ENCODE measurements at regions not wholly inside any gene's neighbourhood (a gene's known extent, or its start where the extent isn't known, plus 50 kb on each side); places are given as distances from the start of the nearest gene placed in this dataset.

GRCh38 chr20:60476045-60476444 is 517.8 kb downstream of the CDH26 start:
- Histone ChIP-seq H3K36me3 (ENCODE audit: control insufficient read depth in 2 of 2, extremely low read depth in 1 of 2, insufficient read depth in 1 of 2, low read length in 1 of 2) (no peaks in the 10 kb centered on the region), H3K9me3 (no peaks in the 10 kb centered on the region), H3K27me3 (replicated peaks in 1 of 2; ENCODE audit: control insufficient read depth in 2 of 2, extremely low read depth in 1 of 2, insufficient read depth in 2 of 2, low read length in 1 of 2) (peaks cover 2 to 8% of the 10 kb centered on the region in 2 experiments), H3K4me1 (ENCODE audit: control insufficient read depth in 1 of 2, extremely low read depth in 1 of 2, insufficient read depth in 2 of 2, low read length in 2 of 2) (no peaks in the 10 kb centered on the region), H3K4me3 (ENCODE audit: control insufficient read depth in 1 of 2, extremely low read depth in 1 of 2, low read length in 1 of 2) (no peak overlapping the region), H3K27ac (ENCODE audit: low read length) (no peak overlapping the region)
- 100% methylated on average over 2 of the region's 7 CpGs for WGBS (ENCODE audit: insufficient coverage)
- ATAC-seq (replicated peaks in 1 of 4) = no peak
- Mint-ChIP-seq H3K36me3 (no peaks in the 10 kb centered on the region), H3K4me3 (no peak overlapping the region), H3K27ac (no peak overlapping the region), H3K4me1 (no peaks in the 10 kb centered on the region), H3K9me3 (no peaks in the 10 kb centered on the region), H3K27me3 (peaks cover 3 to 5% of the 10 kb centered on the region in 2 donors)
- no peak for DNase-seq
- ChIA-PET CTCF (no interaction called here), POLR2A (no interaction called here)

GRCh38 chr20:60477958-60478357 is 519.7 kb downstream of the CDH26 start:
- Mint-ChIP-seq H3K27me3 (peaks cover 3 to 7% of the 10 kb centered on the region in 2 donors), H3K36me3 (no peaks in the 10 kb centered on the region), H3K4me3 (no peak overlapping the region), H3K9me3 (no peaks in the 10 kb centered on the region), H3K4me1 (no peaks in the 10 kb centered on the region), H3K27ac (no peak overlapping the region)
- Histone ChIP-seq H3K9me3 (no peaks in the 10 kb centered on the region), H3K27me3 (replicated peaks in 1 of 2; ENCODE audit: control insufficient read depth in 2 of 2, extremely low read depth in 1 of 2, insufficient read depth in 2 of 2, low read length in 1 of 2) (peaks cover 2 to 12% of the 10 kb centered on the region in 2 experiments), H3K36me3 (ENCODE audit: control insufficient read depth in 2 of 2, extremely low read depth in 1 of 2, insufficient read depth in 1 of 2, low read length in 1 of 2) (no peaks in the 10 kb centered on the region), H3K27ac (ENCODE audit: low read length) (no peak overlapping the region), H3K4me1 (ENCODE audit: control insufficient read depth in 1 of 2, extremely low read depth in 1 of 2, insufficient read depth in 2 of 2, low read length in 2 of 2) (no peaks in the 10 kb centered on the region), H3K4me3 (ENCODE audit: control insufficient read depth in 1 of 2, extremely low read depth in 1 of 2, low read length in 1 of 2) (no peak overlapping the region)
- 41% methylated on average over 2 of the region's 11 CpGs for WGBS (ENCODE audit: insufficient coverage)
- ChIA-PET CTCF (no interaction called here), POLR2A (no interaction called here)
- DNase-seq (no peak), ATAC-seq (replicated peaks in 1 of 4) (no peak)

GRCh38 chr20:60478533-60478932 is 520.3 kb downstream of the CDH26 start:
- ChIA-PET CTCF (no interaction called here), POLR2A (no interaction called here)
- DNase-seq (no peak), ATAC-seq (replicated peaks in 1 of 4) (no peak)
- Mint-ChIP-seq H3K36me3 (no peaks in the 10 kb centered on the region), H3K4me1 (no peaks in the 10 kb centered on the region), H3K4me3 (no peak overlapping the region), H3K27ac (no peak overlapping the region), H3K27me3 (peaks cover 3 to 8% of the 10 kb centered on the region in 2 donors), H3K9me3 (no peaks in the 10 kb centered on the region)
- 65% methylated on average over 4 of the region's 7 CpGs for WGBS (ENCODE audit: insufficient coverage)
- no peaks in the 10 kb centered on the region for H3K9me3 ChIP-seq
- no peak overlapping the region for H3K4me3 ChIP-seq (ENCODE audit: control insufficient read depth in 1 of 2, extremely low read depth in 1 of 2, low read length in 1 of 2)
- H3K36me3 ChIP-seq (ENCODE audit: control insufficient read depth in 2 of 2, extremely low read depth in 1 of 2, insufficient read depth in 1 of 2, low read length in 1 of 2) = no peaks in the 10 kb centered on the region
- peaks cover 2 to 12% of the 10 kb centered on the region in 2 experiments for H3K27me3 ChIP-seq (replicated peaks in 1 of 2; ENCODE audit: control insufficient read depth in 2 of 2, extremely low read depth in 1 of 2, insufficient read depth in 2 of 2, low read length in 1 of 2)
- H3K27ac ChIP-seq (ENCODE audit: low read length) = no peak overlapping the region
- H3K4me1 ChIP-seq (ENCODE audit: control insufficient read depth in 1 of 2, extremely low read depth in 1 of 2, insufficient read depth in 2 of 2, low read length in 2 of 2) = no peaks in the 10 kb centered on the region

DNA sequence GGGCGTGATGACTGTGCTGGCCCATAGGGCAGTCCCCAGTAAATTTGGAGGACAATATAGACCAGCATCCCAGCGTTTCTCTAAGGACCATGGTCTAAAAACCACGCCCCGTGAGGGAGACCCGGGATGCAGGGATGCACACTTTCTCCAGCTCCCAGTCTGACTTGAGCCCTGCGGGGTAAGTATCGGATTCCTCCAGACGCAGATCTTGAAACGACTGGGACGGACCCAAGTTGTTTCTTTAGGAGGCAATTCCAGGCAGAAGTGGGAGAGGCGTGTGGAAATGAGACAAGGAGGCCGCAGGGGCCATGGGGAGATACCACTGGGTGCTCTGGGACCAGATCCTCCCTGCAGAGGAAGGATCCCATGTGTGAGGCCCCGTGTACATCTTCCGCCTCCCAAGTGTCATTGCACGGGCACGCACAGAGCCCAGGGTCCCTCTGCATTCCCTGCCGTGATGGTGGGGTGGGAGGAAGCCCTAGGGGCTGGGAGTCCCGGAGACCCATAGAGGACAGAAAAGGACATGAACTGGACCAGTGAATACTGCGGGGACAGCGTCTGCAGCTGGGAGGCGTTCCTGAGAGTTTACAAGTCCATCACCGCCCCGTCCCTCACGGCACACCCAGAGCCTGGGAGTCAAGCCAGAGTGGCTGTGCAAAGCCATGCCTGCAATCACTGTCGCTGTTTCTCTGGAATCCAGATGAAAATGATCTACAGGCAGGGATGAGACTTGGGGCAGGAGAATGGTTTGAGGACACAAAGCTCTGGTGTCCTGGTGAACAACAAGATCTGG is 522.9 kb downstream of the CDH26 start:
- CTCF ChIA-PET = no interaction called here
- no peak overlapping the region for H3K4me3 ChIP-seq (ENCODE audit: control insufficient read depth in 1 of 2, extremely low read depth in 1 of 2, low read length in 1 of 2)
- H3K27ac ChIP-seq (ENCODE audit: low read length) = no peak overlapping the region
- H3K27me3 ChIP-seq (replicated peaks in 1 of 2; ENCODE audit: control insufficient read depth in 2 of 2, extremely low read depth in 1 of 2, insufficient read depth in 2 of 2, low read length in 1 of 2) = peaks cover 0 to 17% of the 10 kb centered on the region in 2 experiments
- H3K27ac Mint-ChIP-seq = no peak overlapping the region
- peaks cover 5 to 10% of the 10 kb centered on the region in 2 donors for H3K27me3 Mint-ChIP-seq
- ATAC-seq (replicated peaks in 1 of 4) (no peak), DNase-seq (no peak)
- POLR2A ChIA-PET = no interaction called here
- no peaks in the 10 kb centered on the region for H3K4me1 Mint-ChIP-seq
- H3K36me3 ChIP-seq (ENCODE audit: control insufficient read depth in 2 of 2, extremely low read depth in 1 of 2, insufficient read depth in 1 of 2, low read length in 1 of 2) = no peaks in the 10 kb centered on the region
- H3K4me1 ChIP-seq (ENCODE audit: control insufficient read depth in 1 of 2, extremely low read depth in 1 of 2, insufficient read depth in 2 of 2, low read length in 2 of 2) = no peaks in the 10 kb centered on the region
- no peak overlapping the region for H3K4me3 Mint-ChIP-seq
- H3K9me3 ChIP-seq = no peaks in the 10 kb centered on the region
- no peaks in the 10 kb centered on the region for H3K36me3 Mint-ChIP-seq
- 81% methylated on average over 25 of the region's 25 CpGs for WGBS (ENCODE audit: insufficient coverage)
- no peaks in the 10 kb centered on the region for H3K9me3 Mint-ChIP-seq

DNA sequence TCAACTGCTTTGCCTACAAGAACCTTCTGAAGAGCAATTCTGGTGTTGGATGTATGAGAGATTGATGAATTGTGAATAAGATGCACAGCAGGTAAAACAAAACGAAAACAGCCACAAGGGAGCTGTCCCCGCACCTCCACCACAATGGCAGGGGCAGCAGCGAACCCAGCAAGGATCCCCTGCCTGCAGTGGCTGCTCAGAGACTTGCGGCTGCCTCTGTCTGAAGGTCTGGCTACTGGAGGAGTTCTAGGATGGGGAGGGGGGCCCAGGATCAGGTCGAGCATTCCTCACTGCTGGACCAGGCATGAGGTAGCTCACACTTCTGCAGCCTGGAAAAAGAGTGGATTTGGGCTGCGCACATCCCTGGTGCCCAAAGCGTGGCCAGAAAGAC is 523.5 kb downstream of the CDH26 start:
- peaks cover 0 to 21% of the 10 kb centered on the region in 2 experiments for H3K27me3 ChIP-seq (replicated peaks in 1 of 2; ENCODE audit: control insufficient read depth in 2 of 2, extremely low read depth in 1 of 2, insufficient read depth in 2 of 2, low read length in 1 of 2)
- CTCF ChIA-PET = no interaction called here
- H3K4me1 ChIP-seq (ENCODE audit: control insufficient read depth in 1 of 2, extremely low read depth in 1 of 2, insufficient read depth in 2 of 2, low read length in 2 of 2) = no peaks in the 10 kb centered on the region
- no peaks in the 10 kb centered on the region for H3K9me3 ChIP-seq
- DNase-seq = no peak
- no peaks in the 10 kb centered on the region for H3K36me3 ChIP-seq (ENCODE audit: control insufficient read depth in 2 of 2, extremely low read depth in 1 of 2, insufficient read depth in 1 of 2, low read length in 1 of 2)
- Mint-ChIP-seq H3K4me3 (no peak overlapping the region), H3K27me3 (peaks cover 5 to 7% of the 10 kb centered on the region in 2 donors), H3K4me1 (no peaks in the 10 kb centered on the region), H3K36me3 (no peaks in the 10 kb centered on the region), H3K27ac (no peak overlapping the region), H3K9me3 (no peaks in the 10 kb centered on the region)
- no peak overlapping the region for H3K4me3 ChIP-seq (ENCODE audit: control insufficient read depth in 1 of 2, extremely low read depth in 1 of 2, low read length in 1 of 2)
- ATAC-seq (replicated peaks in 1 of 4) = no peak
- POLR2A ChIA-PET = no interaction called here
- no peak overlapping the region for H3K27ac ChIP-seq (ENCODE audit: low read length)
- WGBS (ENCODE audit: insufficient coverage) = 58% methylated on average over 5 of the region's 7 CpGs

- peaks cover 0 to 26% of the 10 kb centered on the region in 2 experiments for H3K27me3 ChIP-seq (replicated peaks in 1 of 2; ENCODE audit: control insufficient read depth in 2 of 2, extremely low read depth in 1 of 2, insufficient read depth in 2 of 2, low read length in 1 of 2)
- no peaks in the 10 kb centered on the region for H3K36me3 Mint-ChIP-seq
- no peak overlapping the region for H3K4me3 ChIP-seq (ENCODE audit: control insufficient read depth in 1 of 2, extremely low read depth in 1 of 2, low read length in 1 of 2)
- no peaks in the 10 kb centered on the region for H3K4me1 Mint-ChIP-seq
- no peaks in the 10 kb centered on the region for H3K36me3 ChIP-seq (ENCODE audit: control insufficient read depth in 2 of 2, extremely low read depth in 1 of 2, insufficient read depth in 1 of 2, low read length in 1 of 2)
- H3K27ac ChIP-seq (ENCODE audit: low read length) = no peak overlapping the region
- ATAC-seq (replicated peaks in 1 of 4) = no peak
- no peak for DNase-seq
- ChIA-PET CTCF (no interaction called here), POLR2A (no interaction called here)
- peaks cover 7% of the 10 kb centered on the region in 2 donors for H3K27me3 Mint-ChIP-seq
- H3K4me1 ChIP-seq (ENCODE audit: control insufficient read depth in 1 of 2, extremely low read depth in 1 of 2, insufficient read depth in 2 of 2, low read length in 2 of 2) = no peaks in the 10 kb centered on the region
- 65% methylated on average over 10 of the region's 16 CpGs for WGBS (ENCODE audit: insufficient coverage)
- no peaks in the 10 kb centered on the region for H3K9me3 Mint-ChIP-seq
- no peaks in the 10 kb centered on the region for H3K9me3 ChIP-seq
- H3K4me3 Mint-ChIP-seq = no peak overlapping the region
- H3K27ac Mint-ChIP-seq = no peak overlapping the region
Measured at GRCh38 chr20:60482221-60483008, 524.2 kb downstream of the CDH26 start.

Measured in T-cell (primary cell).